Prostate gland (tissue), 2 donors: ENCODE measurements at regions not wholly inside any gene's neighbourhood (a gene's known extent, or its start where the extent isn't known, plus 50 kb on each side); places are given as distances from the start of the nearest gene placed in this dataset.

ENCODE experiments used
- CTCF ChIP-seq, 4 experiments: fragments of 200-600 bp in 2 of 4; fragments of 450-650 bp in 2 of 4; sonication (generic) in 2 of 4; IDR thresholded peaks; 1 replicate in 3 of 4; 2 replicates in 1 of 4; pipeline ENCODE4 v1.5.1; 2016 to 2019; ENCODE audit warnings: antibody characterized with exemption in 4 of 4, mild to moderate bottlenecking in 2 of 4, moderate library complexity in 2 of 4
- POLR2A ChIP-seq: fragments of 450-650 bp; IDR thresholded peaks from one replicate; pipeline ENCODE4 v1.6.1; 2016; ENCODE audit warnings: antibody characterized with exemption, mild to moderate bottlenecking
- POLR2AphosphoS5 ChIP-seq: sonication (generic); formaldehyde crosslinking; IDR thresholded peaks from one replicate; pipeline ENCODE4 v1.6.1; 2017; ENCODE audit warnings: antibody characterized with exemption

- no peak for TF ChIP-seq CTCF (IDR thresholded peaks at IDR 0.05)
- no peak for TF ChIP-seq POLR2A
- TF ChIP-seq POLR2AphosphoS5, result no peak
Observed at GRCh38 chr10:53076948-53077347, 304.4 kb upstream of the MBL2 start.
